Thoracic aorta (tissue), 2 donors: ENCODE measurements at regions not wholly inside any gene's neighbourhood (a gene's known extent, or its start where the extent isn't known, plus 50 kb on each side); places are given as distances from the start of the nearest gene placed in this dataset.

ENCODE experiments used
- ATAC-seq: fragments of 150-250 bp; one replicate; pipeline ENCODE4 v1.8.0; 2017; ENCODE audit warnings: low read depth; ENCODE audit not compliant: insufficient number of reproducible peaks, low FRiP score
- DNase-seq: peaks from one replicate; pipeline ENCODE4 v3.0.0-alpha.2; 2020; ENCODE audit warnings: low spot score
- H3K27ac ChIP-seq, 2 donors: fragments of 200-600 bp; sonication (generic); 1 replicate in 1 of 2; 2 replicates in 1 of 2; pipeline ENCODE4 v1.5.1; 2016; ENCODE audit warnings: mild to moderate bottlenecking in 2 of 2, moderate library complexity in 2 of 2
- H3K27me3 ChIP-seq: fragments of 200-600 bp; sonication (generic); replicated peaks from 2 replicates; pipeline ENCODE4 v1.6.0; 2016; ENCODE audit warnings: mild to moderate bottlenecking; ENCODE audit not compliant: insufficient read depth
- H3K36me3 ChIP-seq: fragments of 200-600 bp; sonication (generic); one replicate; pipeline ENCODE4 v1.5.1; 2016
- H3K4me1 ChIP-seq, 2 donors: fragments of 200-600 bp; sonication (generic); 1 replicate in 1 of 2; 2 replicates in 1 of 2; pipeline versions ENCODE4 v1.5.1 to v1.6.0; 2016; ENCODE audit warnings: low read depth in 2 of 2, mild to moderate bottlenecking in 1 of 2; ENCODE audit not compliant: control insufficient read depth in 1 of 2
- H3K4me3 ChIP-seq: fragments of 200-600 bp; sonication (generic); 2 replicates; pipeline ENCODE4 v1.5.1; 2016; ENCODE audit warnings: mild to moderate bottlenecking
- H3K9me3 ChIP-seq: fragments of 200-600 bp; sonication (generic); 2 replicates; pipeline ENCODE4 v1.5.1; 2016
- CTCF ChIP-seq: fragments of 200-600 bp; sonication (generic); IDR thresholded peaks from one replicate; pipeline ENCODE4 v1.5.1; 2019; ENCODE audit warnings: antibody characterized with exemption

GRCh38 chr5:92644266-92644886 is 936.6 kb downstream of the NR2F1-AS1 start:
- H3K9me3 ChIP-seq: no peaks in the 10 kb centered on the region
- no peaks in the 10 kb centered on the region for H3K27me3 ChIP-seq
- no peak overlapping the region for H3K27ac ChIP-seq
- no peak for TF ChIP-seq CTCF
- ATAC-seq: no peak
- H3K36me3 ChIP-seq: no peaks in the 10 kb centered on the region
- peaks cover 4 to 7% of the 10 kb centered on the region in 2 donors for H3K4me1 ChIP-seq
- no peak overlapping the region for H3K4me3 ChIP-seq
- DNase-seq: no peak

GRCh38 chr5:92641031-92641962 is 939.7 kb downstream of the NR2F1-AS1 start:
- Histone ChIP-seq H3K4me1 (peaks cover 4 to 7% of the 10 kb centered on the region in 2 donors), H3K36me3 (no peaks in the 10 kb centered on the region), H3K9me3 (no peaks in the 10 kb centered on the region), H3K27ac (no peak overlapping the region), H3K27me3 (no peaks in the 10 kb centered on the region), H3K4me3 (peak overlapping the region; percentile 49)
- TF ChIP-seq CTCF: no peak
- no peak for ATAC-seq
- DNase-seq: no peak

GRCh38 chr5:92640340-92640739 is 940.7 kb downstream of the NR2F1-AS1 start:
- no peak for TF ChIP-seq CTCF
- no peak overlapping the region for H3K27ac ChIP-seq
- ATAC-seq: no peak
- peaks cover 4 to 7% of the 10 kb centered on the region in 2 donors for H3K4me1 ChIP-seq
- DNase-seq: no peak
- no peaks in the 10 kb centered on the region for H3K9me3 ChIP-seq
- no peak overlapping the region for H3K4me3 ChIP-seq
- no peaks in the 10 kb centered on the region for H3K27me3 ChIP-seq
- H3K36me3 ChIP-seq: no peaks in the 10 kb centered on the region

GRCh38 chr5:92637960-92638359 is 943.1 kb downstream of the NR2F1-AS1 start:
- no peak for TF ChIP-seq CTCF
- H3K4me1 ChIP-seq: peaks cover 4 to 7% of the 10 kb centered on the region in 2 donors
- H3K9me3 ChIP-seq: no peaks in the 10 kb centered on the region
- H3K36me3 ChIP-seq: no peaks in the 10 kb centered on the region
- no peak for DNase-seq
- H3K27ac ChIP-seq: no peak overlapping the region
- no peak for ATAC-seq
- H3K4me3 ChIP-seq: no peak overlapping the region
- no peaks in the 10 kb centered on the region for H3K27me3 ChIP-seq

GRCh38 chr5:92637247-92637646 is 943.8 kb downstream of the NR2F1-AS1 start:
- no peak overlapping the region for H3K4me3 ChIP-seq
- no peak for ATAC-seq

More at GRCh38 chr5:92637247-92637646, 943.8 kb downstream of the NR2F1-AS1 start:
- TF ChIP-seq CTCF: no peak
- Histone ChIP-seq H3K36me3 (no peaks in the 10 kb centered on the region), H3K9me3 (no peaks in the 10 kb centered on the region), H3K27me3 (no peaks in the 10 kb centered on the region), H3K27ac (no peak overlapping the region), H3K4me1 (peaks cover 4 to 7% of the 10 kb centered on the region in 2 donors)
- no peak for DNase-seq
